H9 (cell line): ENCODE measurements at regions not wholly inside any gene's neighbourhood (a gene's known extent, or its start where the extent isn't known, plus 50 kb on each side); places are given as distances from the start of the nearest gene placed in this dataset.

ENCODE experiments used
- DNase-seq: peaks from one replicate; pipeline ENCODE4 v3.0.0-alpha.2; 2017
- H2AFZ ChIP-seq: one replicate; pipeline ENCODE4 v1.6.1; 2013; ENCODE audit warnings: mild to moderate bottlenecking, low read length, control low read depth, moderate library complexity
- H2AK5ac ChIP-seq: 2 replicates; pipeline ENCODE4 v1.6.1; 2013; ENCODE audit warnings: low read length, control low read depth, mixed read lengths; ENCODE audit not compliant: insufficient read length
- H2BK120ac ChIP-seq: one replicate; pipeline ENCODE4 v1.6.1; 2013; ENCODE audit warnings: low read depth, mild to moderate bottlenecking, low read length, control low read depth, inconsistent platforms; ENCODE audit not compliant: poor library complexity, severe bottlenecking
- H2BK12ac ChIP-seq: 2 replicates; pipeline ENCODE4 v1.6.1; 2013; ENCODE audit warnings: low read length, control low read depth, mixed read lengths, low read depth; ENCODE audit not compliant: insufficient read length
- H2BK15ac ChIP-seq: 2 replicates; pipeline ENCODE4 v1.6.1; 2013; ENCODE audit warnings: low read depth, low read length, control low read depth
- H2BK20ac ChIP-seq: one replicate; pipeline ENCODE4 v1.6.1; 2013; ENCODE audit warnings: low read depth, mild to moderate bottlenecking, low read length, control low read depth, inconsistent platforms; ENCODE audit not compliant: poor library complexity, severe bottlenecking
- H2BK5ac ChIP-seq: 2 replicates; pipeline ENCODE4 v1.6.1; 2013; ENCODE audit warnings: low read length, control low read depth, mixed read lengths; ENCODE audit not compliant: insufficient read length
- H3K14ac ChIP-seq: 2 replicates; pipeline ENCODE4 v1.6.1; 2013; ENCODE audit warnings: low read length, control low read depth; ENCODE audit not compliant: insufficient read depth
- H3K18ac ChIP-seq: 2 replicates; pipeline ENCODE4 v1.6.1; 2013; ENCODE audit warnings: low read depth, mild to moderate bottlenecking, mixed read lengths, low read length, control low read depth; ENCODE audit not compliant: insufficient read length
- H3K23ac ChIP-seq: 2 replicates; pipeline ENCODE4 v1.6.1; 2013; ENCODE audit warnings: low read length, control low read depth, mixed read lengths, low read depth; ENCODE audit not compliant: insufficient read length
- H3K23me2 ChIP-seq: 2 replicates; pipeline ENCODE4 v1.6.1; 2013; ENCODE audit warnings: low read depth, mild to moderate bottlenecking, mixed read lengths, low read length, control low read depth; ENCODE audit not compliant: insufficient read length, poor library complexity, severe bottlenecking
- H3K27ac ChIP-seq: 2 replicates; pipeline ENCODE4 v1.5.1; 2013; ENCODE audit warnings: low read length, control low read depth, mixed read lengths, low read depth; ENCODE audit not compliant: insufficient read length
- H3K27me3 ChIP-seq: 2 replicates; pipeline ENCODE4 v1.6.1; 2013; ENCODE audit warnings: low read length, control low read depth, inconsistent platforms; ENCODE audit not compliant: insufficient read depth
- H3K4ac ChIP-seq: 2 replicates; pipeline ENCODE4 v1.6.1; 2013; ENCODE audit warnings: low read depth, mild to moderate bottlenecking, control low read depth, inconsistent platforms, low read length, moderate library complexity
- H3K4me1 ChIP-seq: 2 replicates; pipeline ENCODE4 v1.6.1; 2013; ENCODE audit warnings: low read length, control low read depth, inconsistent platforms; ENCODE audit not compliant: insufficient read depth
- H3K4me2 ChIP-seq: 2 replicates; pipeline ENCODE4 v1.6.1; 2013; ENCODE audit warnings: low read length, control low read depth, mixed read lengths; ENCODE audit not compliant: insufficient read length, insufficient read depth
- H3K56ac ChIP-seq: 2 replicates; pipeline ENCODE4 v1.6.1; 2013; ENCODE audit warnings: low read depth, mild to moderate bottlenecking, mixed read lengths, low read length, control low read depth; ENCODE audit not compliant: insufficient read length
- H3K79me1 ChIP-seq: 2 replicates; pipeline ENCODE4 v1.6.1; 2013; ENCODE audit warnings: low read depth, mild to moderate bottlenecking, moderate library complexity, low read length, control low read depth, inconsistent platforms; ENCODE audit not compliant: insufficient read depth, poor library complexity, severe bottlenecking
- H3K79me2 ChIP-seq: 2 replicates; pipeline ENCODE4 v1.6.1; 2013; ENCODE audit warnings: low read length, control low read depth, inconsistent platforms; ENCODE audit not compliant: insufficient read depth
- H3K9ac ChIP-seq: 2 replicates; pipeline ENCODE4 v1.6.1; 2013; ENCODE audit warnings: low read length, control low read depth, mixed read lengths; ENCODE audit not compliant: insufficient read length; ENCODE audit errors: extremely low read depth
- H3K9me3 ChIP-seq: one replicate; pipeline ENCODE4 v1.6.1; 2013; ENCODE audit warnings: low read depth, low read length, inconsistent platforms; ENCODE audit not compliant: control insufficient read depth
- H3T11ph ChIP-seq: one replicate; pipeline ENCODE4 v1.6.1; 2013; ENCODE audit warnings: mild to moderate bottlenecking, low read length, control low read depth, inconsistent platforms
- H4K20me1 ChIP-seq: one replicate; pipeline ENCODE4 v1.6.1; 2013; ENCODE audit not compliant: control insufficient read depth, insufficient read length, insufficient read depth
- H4K5ac ChIP-seq: 2 replicates; pipeline ENCODE4 v1.6.1; 2013; ENCODE audit warnings: low read depth, mild to moderate bottlenecking, mixed read lengths, low read length, control low read depth; ENCODE audit not compliant: insufficient read length
- H4K8ac ChIP-seq: replicated peaks from 2 replicates; pipeline ENCODE4 v1.6.1; 2013; ENCODE audit warnings: low read length, control low read depth, mixed read lengths, low read depth; ENCODE audit not compliant: insufficient read length
- H4K91ac ChIP-seq: 2 replicates; pipeline ENCODE4 v1.6.1; 2013; ENCODE audit warnings: low read depth, mild to moderate bottlenecking, moderate library complexity, mixed read lengths, low read length, control low read depth; ENCODE audit not compliant: insufficient read length
- H3K27ac Mint-ChIP-seq, 3 experiments: 2 replicates in 2 of 3; 3 replicates in 1 of 3; pipeline ENCODE4 v1.8.0; 2020 to 2021; ENCODE audit warnings: mixed read lengths in 3 of 3, mild to moderate bottlenecking in 1 of 3, moderate library complexity in 1 of 3
- H3K27me3 Mint-ChIP-seq: 2 replicates; pipeline ENCODE4 v1.8.0; 2021; ENCODE audit warnings: low read depth, mild to moderate bottlenecking, moderate library complexity, mixed read lengths
- H3K36me3 Mint-ChIP-seq, 3 experiments: 2 replicates in 2 of 3; 3 replicates in 1 of 3; pipeline ENCODE4 v1.8.0; 2020 to 2021; ENCODE audit warnings: low read depth in 3 of 3, mixed read lengths in 3 of 3; ENCODE audit not compliant: insufficient read depth in 1 of 3
- H3K4me1 Mint-ChIP-seq, 2 experiments: 2 replicates each; pipeline ENCODE4 v1.8.0; 2020; ENCODE audit warnings: mixed read lengths in 2 of 2
- H3K4me3 Mint-ChIP-seq, 2 experiments: 2 replicates in 1 of 2; 3 replicates in 1 of 2; pipeline ENCODE4 v1.8.0; 2020 to 2021; ENCODE audit warnings: mild to moderate bottlenecking in 2 of 2, mixed read lengths in 2 of 2, moderate library complexity in 1 of 2
- H3K9me3 Mint-ChIP-seq, 2 experiments: 2 replicates in 1 of 2; 3 replicates in 1 of 2; pipeline ENCODE4 v1.8.0; 2020; ENCODE audit warnings: mild to moderate bottlenecking in 2 of 2, mixed read lengths in 2 of 2, moderate library complexity in 1 of 2
- CTCF ChIP-seq: fragments of 200-600 bp; sonication (generic); conservative IDR thresholded peaks from 3 replicates; pipeline ENCODE4 v1.8.0; 2021; ENCODE audit warnings: antibody characterized with exemption, mild to moderate bottlenecking
- WGBS: extraction: QIAGEN DNeasy Blood & Tissue Kit; methylation state at CpG from one replicate; pipeline ENCODE4 v1.1.7; 2013; ENCODE audit warnings: missing lambda C conversion rate, low lambda C conversion rate, mixed read lengths; ENCODE audit not compliant: insufficient read length; ENCODE audit errors: extremely low coverage; 5-methylcytosine and 5-hydroxymethylcytosine counted together

- no CpG with 5 or more reads among the region's 2 CpGs for WGBS
- H2BK5ac ChIP-seq: no peak overlapping the region
- H3K79me2 ChIP-seq: no peaks in the 10 kb centered on the region
- no peak overlapping the region for H4K8ac ChIP-seq
- no peak overlapping the region for H3K9ac ChIP-seq
- H3K4ac ChIP-seq: no peak overlapping the region
- H2AK5ac ChIP-seq: no peak overlapping the region
- H4K20me1 ChIP-seq: no peaks in the 10 kb centered on the region
- no peaks in the 10 kb centered on the region for H3K9me3 ChIP-seq
- no peaks in the 10 kb centered on the region for H3K27me3 ChIP-seq
- no peak overlapping the region for H3K23ac ChIP-seq
- no peak overlapping the region for H2AFZ ChIP-seq
- H4K91ac ChIP-seq: no peak overlapping the region
- H3K18ac ChIP-seq: no peak overlapping the region
- TF ChIP-seq CTCF: no peak
- no peak overlapping the region for H2BK12ac ChIP-seq
- no peak for DNase-seq
- Mint-ChIP-seq H3K36me3 (no peaks in the 10 kb centered on the region), H3K27ac (no peak overlapping the region), H3K27me3 (no peaks in the 10 kb centered on the region; the same call in 1 of the 2 replicates), H3K9me3 (no peaks in the 10 kb centered on the region), H3K4me3 (no peak overlapping the region), H3K4me1 (no peaks in the 10 kb centered on the region; a peak in 1 of 4 replicates)
- H3T11ph ChIP-seq: no peak overlapping the region
- no peak overlapping the region for H2BK15ac ChIP-seq
- H3K4me2 ChIP-seq: no peak overlapping the region
- H3K4me1 ChIP-seq: no peaks in the 10 kb centered on the region
- no peak overlapping the region for H2BK120ac ChIP-seq
- no peaks in the 10 kb centered on the region for H3K23me2 ChIP-seq
- no peaks in the 10 kb centered on the region for H3K79me1 ChIP-seq
- no peak overlapping the region for H3K27ac ChIP-seq
- H3K56ac ChIP-seq: no peak overlapping the region
- H2BK20ac ChIP-seq: no peak overlapping the region
- no peak overlapping the region for H4K5ac ChIP-seq
- no peak overlapping the region for H3K14ac ChIP-seq
These were observed 259.2 kb upstream of the SLC14A2 start for GRCh38 chr18:45355944-45356520.
